ENCODE measurements at regions not wholly inside any gene's neighbourhood (a gene's known extent, or its start where the extent isn't known, plus 50 kb on each side); places are given as distances from the start of the nearest gene placed in this dataset.

DNA sequence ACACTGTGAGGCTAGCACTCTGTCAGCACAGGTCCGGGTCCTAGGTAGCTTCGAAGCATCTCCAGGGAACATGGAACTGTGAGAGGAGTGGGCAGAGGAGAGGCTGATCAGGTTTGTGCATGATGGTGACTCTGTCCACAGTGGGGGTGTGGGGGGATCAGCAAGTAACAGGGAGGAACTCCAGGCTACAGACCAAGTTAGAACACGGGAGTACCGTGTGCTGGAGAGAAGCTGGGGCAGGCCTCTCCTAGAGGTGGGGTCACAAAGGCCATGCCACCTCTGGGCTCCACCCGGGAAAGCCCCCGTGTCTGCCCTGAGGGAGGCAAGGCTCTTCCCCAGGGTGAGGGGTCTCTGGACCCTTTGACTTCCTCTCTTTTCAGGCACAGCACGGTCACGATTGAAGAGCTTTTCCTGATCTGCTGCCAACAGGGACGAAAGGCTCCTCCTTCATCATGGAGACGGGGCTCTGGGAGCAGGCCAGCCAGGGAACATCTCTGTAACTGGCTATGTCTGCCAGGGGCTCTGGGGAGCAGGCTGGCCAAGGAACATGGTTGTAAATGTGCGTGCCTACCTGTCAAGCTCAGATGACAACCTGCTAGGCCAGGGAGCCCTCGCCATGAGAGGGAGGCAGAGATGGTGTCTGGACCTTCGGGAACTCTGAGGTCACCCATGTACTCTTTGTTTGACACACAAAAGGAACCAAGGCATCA is 1476.1 kb downstream of the BRD1 start:
- Histone ChIP-seq H3K4me1 (no peaks in the 10 kb centered on the region), H3K36me3 (no peaks in the 10 kb centered on the region), H3K9me3 (no peaks in the 10 kb centered on the region), H3K27ac (no peak overlapping the region), H3K4me3 (no peak overlapping the region), H3K27me3 (peaks cover 0 to 13% of the 10 kb centered on the region in 2 donors)
- intact Hi-C loops (cut with DNase I) = no loop called here
- ATAC-seq = no peak
- DNase-seq = no peak
- TF ChIP-seq, protein P1, sequence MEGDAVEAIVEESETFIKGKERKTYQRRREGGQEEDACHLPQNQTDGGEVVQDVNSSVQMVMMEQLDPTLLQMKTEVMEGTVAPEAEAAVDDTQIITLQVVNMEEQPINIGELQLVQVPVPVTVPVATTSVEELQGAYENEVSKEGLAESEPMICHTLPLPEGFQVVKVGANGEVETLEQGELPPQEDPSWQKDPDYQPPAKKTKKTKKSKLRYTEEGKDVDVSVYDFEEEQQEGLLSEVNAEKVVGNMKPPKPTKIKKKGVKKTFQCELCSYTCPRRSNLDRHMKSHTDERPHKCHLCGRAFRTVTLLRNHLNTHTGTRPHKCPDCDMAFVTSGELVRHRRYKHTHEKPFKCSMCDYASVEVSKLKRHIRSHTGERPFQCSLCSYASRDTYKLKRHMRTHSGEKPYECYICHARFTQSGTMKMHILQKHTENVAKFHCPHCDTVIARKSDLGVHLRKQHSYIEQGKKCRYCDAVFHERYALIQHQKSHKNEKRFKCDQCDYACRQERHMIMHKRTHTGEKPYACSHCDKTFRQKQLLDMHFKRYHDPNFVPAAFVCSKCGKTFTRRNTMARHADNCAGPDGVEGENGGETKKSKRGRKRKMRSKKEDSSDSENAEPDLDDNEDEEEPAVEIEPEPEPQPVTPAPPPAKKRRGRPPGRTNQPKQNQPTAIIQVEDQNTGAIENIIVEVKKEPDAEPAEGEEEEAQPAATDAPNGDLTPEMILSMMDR (IDR thresholded peaks at IDR 0.05) = no peak

DNA sequence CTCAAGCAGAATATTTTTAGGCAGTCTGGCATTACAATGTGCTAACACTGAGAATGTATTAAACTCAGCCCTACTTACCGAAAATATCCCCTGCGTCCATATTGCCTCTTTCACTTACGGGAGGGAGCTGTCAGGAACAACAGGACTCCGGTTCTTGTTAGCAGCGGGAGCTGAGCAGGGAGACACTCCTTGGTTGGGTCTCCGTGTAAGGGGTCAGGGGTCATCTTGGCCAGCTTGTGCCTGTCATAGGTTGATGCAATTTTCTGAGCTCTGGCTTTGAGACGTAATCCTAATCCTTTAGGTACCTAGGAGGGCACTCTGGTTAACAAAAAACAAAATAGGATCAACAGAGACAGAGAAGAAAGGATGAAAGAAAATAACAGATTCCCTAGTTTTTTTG is 1477.2 kb downstream of the BRD1 start:
- H3K4me3 ChIP-seq = no peak overlapping the region
- H3K9me3 ChIP-seq = no peaks in the 10 kb centered on the region
- TF ChIP-seq, protein P1 (IDR thresholded peaks at IDR 0.05) = no peak
- intact Hi-C loops (cut with DNase I) = no loop called here
- no peaks in the 10 kb centered on the region for H3K36me3 ChIP-seq
- ATAC-seq = no peak
- no peaks in the 10 kb centered on the region for H3K4me1 ChIP-seq
- no peak for DNase-seq
- H3K27ac ChIP-seq = no peak overlapping the region
- peaks cover 0 to 13% of the 10 kb centered on the region in 2 donors for H3K27me3 ChIP-seq

DNA sequence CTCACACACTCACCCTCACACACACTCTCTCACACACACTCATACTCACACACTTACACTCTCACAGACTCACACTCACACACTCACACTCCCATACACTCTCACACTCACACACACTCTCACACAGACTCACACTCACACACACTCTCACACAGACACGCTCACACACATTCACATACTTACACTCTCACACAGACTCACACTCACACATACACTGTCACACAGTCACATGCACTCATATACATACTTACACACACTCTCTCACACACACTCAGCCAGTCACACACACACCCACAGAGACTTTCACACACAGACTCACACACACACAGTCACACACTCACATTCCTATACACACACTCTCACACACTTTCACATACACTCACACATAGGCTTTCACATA is 1478.8 kb downstream of the BRD1 start:
- H3K27ac ChIP-seq = no peak overlapping the region
- intact Hi-C loops (cut with DNase I) = no loop called here
- no peak for DNase-seq

DNA sequence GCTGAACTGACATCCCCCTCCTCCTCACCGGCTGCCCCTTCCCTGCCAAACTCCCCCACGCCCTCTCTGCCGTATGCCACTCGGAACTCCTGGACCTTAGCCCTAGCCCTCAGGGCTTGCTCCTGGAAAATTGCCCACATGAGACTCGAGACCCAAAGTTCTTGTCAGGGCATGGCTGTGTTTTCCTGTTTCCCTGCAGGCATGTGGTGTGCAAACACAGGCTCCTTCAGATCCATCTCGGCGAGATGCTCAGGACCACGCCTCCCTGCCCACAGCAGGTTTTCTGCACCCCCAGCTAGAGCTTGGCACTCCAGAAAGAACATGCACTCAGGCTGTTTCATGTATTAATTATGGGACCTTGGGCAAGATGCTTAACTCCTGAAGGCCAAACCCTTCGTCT is 1480.4 kb downstream of the BRD1 start:
- H3K4me1 ChIP-seq = no peaks in the 10 kb centered on the region
- TF ChIP-seq, protein P1 (IDR thresholded peaks at IDR 0.05) = no peak
- intact Hi-C loops (cut with DNase I) = no loop called here
- no peak overlapping the region for H3K27ac ChIP-seq
- H3K4me3 ChIP-seq = no peak overlapping the region
- H3K36me3 ChIP-seq = no peaks in the 10 kb centered on the region
- no peak for DNase-seq
- H3K9me3 ChIP-seq = no peaks in the 10 kb centered on the region
- no peak for ATAC-seq
- H3K27me3 ChIP-seq = peaks cover 0 to 12% of the 10 kb centered on the region in 2 donors

More for the DNA sequence above, 1478.8 kb downstream of the BRD1 start:
- TF ChIP-seq, protein P1 (IDR thresholded peaks at IDR 0.05) = no peak
- Histone ChIP-seq H3K27me3 (peaks cover 0 to 13% of the 10 kb centered on the region in 2 donors), H3K4me1 (no peaks in the 10 kb centered on the region), H3K9me3 (no peaks in the 10 kb centered on the region), H3K4me3 (no peak overlapping the region), H3K36me3 (no peaks in the 10 kb centered on the region)
- ATAC-seq = no peak

DNA sequence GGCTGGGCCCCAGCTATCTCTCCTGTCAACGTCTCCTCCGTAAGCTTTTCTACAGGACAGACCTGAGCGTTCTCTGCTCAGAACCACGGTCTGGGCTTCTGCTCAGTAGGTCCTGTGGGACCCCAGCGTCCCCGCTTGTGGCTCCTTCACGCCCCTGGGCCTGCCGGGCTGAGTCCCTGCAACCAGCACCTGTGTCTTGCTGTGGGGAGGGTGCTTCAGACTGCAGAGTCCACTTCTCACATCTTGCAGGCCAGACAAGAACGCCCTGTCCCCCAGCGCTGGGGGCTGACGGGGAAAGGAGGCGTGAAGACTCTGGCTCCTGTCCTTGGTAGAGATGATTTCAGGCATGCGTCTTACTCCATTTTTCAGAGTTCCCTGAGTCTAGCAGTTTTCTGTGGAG is 1480.8 kb downstream of the BRD1 start:
- no peak overlapping the region for H3K4me3 ChIP-seq
- TF ChIP-seq, protein P1 (IDR thresholded peaks at IDR 0.05) = no peak
- peaks cover 0 to 12% of the 10 kb centered on the region in 2 donors for H3K27me3 ChIP-seq
- ATAC-seq (no peak), DNase-seq (no peak)
- intact Hi-C loops (cut with DNase I) = no loop called here
- H3K9me3 ChIP-seq = no peaks in the 10 kb centered on the region
- no peaks in the 10 kb centered on the region for H3K36me3 ChIP-seq
- H3K27ac ChIP-seq = no peak overlapping the region
- no peaks in the 10 kb centered on the region for H3K4me1 ChIP-seq

All from left lung (tissue), 4 donors.